Transverse colon (tissue), 4 donors: ENCODE measurements at regions not wholly inside any gene's neighbourhood (a gene's known extent, or its start where the extent isn't known, plus 50 kb on each side); places are given as distances from the start of the nearest gene placed in this dataset.

Source experiments
- DNase-seq: peaks from one replicate; pipeline ENCODE4 v3.0.0-alpha.2; 2019
- H3K27ac ChIP-seq, 4 donors: fragments of 200-600 bp; sonication (generic); 2 replicates each; pipeline ENCODE4 v1.5.1; 2016 to 2018; ENCODE audit warnings: inconsistent platforms in 4 of 4
- H3K27me3 ChIP-seq: fragments of 200-600 bp; sonication (generic); 2 replicates; pipeline ENCODE4 v1.5.1; 2017; ENCODE audit warnings: inconsistent platforms
- H3K36me3 ChIP-seq, 4 donors: fragments of 200-600 bp; sonication (generic); 2 replicates each; pipeline ENCODE4 v1.5.1; 2017 to 2019; ENCODE audit warnings: inconsistent platforms in 4 of 4
- H3K4me1 ChIP-seq, 4 donors: fragments of 200-600 bp; sonication (generic); 2 replicates each; pipeline ENCODE4 v1.5.1; 2017 to 2020; ENCODE audit warnings: inconsistent platforms in 4 of 4
- H3K4me3 ChIP-seq, 4 donors: fragments of 200-600 bp; sonication (generic); 1 replicate in 1 of 4; 2 replicates in 3 of 4; pipeline versions ENCODE4 v1.5.1 to v1.6.1; 2017 to 2019; ENCODE audit warnings: inconsistent platforms in 4 of 4
- H3K9me3 ChIP-seq, 2 donors: fragments of 200-600 bp; sonication (generic); 2 replicates each; pipeline ENCODE4 v1.5.1; 2017 to 2019; ENCODE audit warnings: inconsistent platforms in 2 of 2
- CTCF ChIP-seq, 5 experiments: fragments of 200-600 bp in 3 of 5; fragments of 450-650 bp in 2 of 5; sonication (generic) in 3 of 5; IDR thresholded peaks; 1 replicate in 2 of 5; 2 replicates in 3 of 5; pipeline ENCODE4 v1.5.1; 2016 to 2017; ENCODE audit warnings: antibody characterized with exemption in 5 of 5, inconsistent platforms in 3 of 5, mild to moderate bottlenecking in 2 of 5, moderate library complexity in 1 of 5
- EP300 ChIP-seq: sonication (generic); formaldehyde crosslinking; IDR thresholded peaks from one replicate; pipeline ENCODE4 v1.6.1; 2017; ENCODE audit warnings: antibody characterized with exemption, low read depth
- POLR2A ChIP-seq: fragments of 450-650 bp; IDR thresholded peaks from one replicate; pipeline ENCODE4 v1.6.1; 2016; ENCODE audit warnings: antibody characterized with exemption, mild to moderate bottlenecking, moderate library complexity
- POLR2AphosphoS5 ChIP-seq, 3 donors: sonication (generic); formaldehyde crosslinking; IDR thresholded peaks; one replicate each; pipeline ENCODE4 v1.6.1; 2016; ENCODE audit warnings: antibody characterized with exemption in 3 of 3
- WGBS, 2 donors: methylation state at CpG; one replicate each; pipeline ENCODE4 v1.1.5; 2018; ENCODE audit warnings: low coverage in 1 of 2; 5-methylcytosine and 5-hydroxymethylcytosine counted together
- in situ Hi-C, 4 donors: fragments of 200-750 bp; cut with MboI; loops; one replicate each; pipeline versions ENCODE4 v1.15.0 to v1.15.1; 2017; ENCODE audit warnings: low sequenced_read_pairs in 3 of 4, low pct_ligation_motif_present in 1 of 4, low pct_unique_long_range_greater_than_20kb in 1 of 4
- intact Hi-C: fragments of 100-400 bp; cut with DNase I; formaldehyde crosslinking; loops from one replicate; pipeline ENCODE4 v1.15.1; 2023; ENCODE audit warnings: low total_unique reads

GRCh38 chr9:87285183-87285850 lies 212.3 kb upstream of the DAPK1 start:
- WGBS, 2 donors, result 33 to 100% methylated on average over 2 to 4 of the region's 4 CpGs
- no peak for DNase-seq
- Histone ChIP-seq H3K27me3 (no peaks in the 10 kb centered on the region), H3K36me3 (no peaks in the 10 kb centered on the region), H3K4me1 (no peaks in the 10 kb centered on the region), H3K4me3 (no peak overlapping the region), H3K9me3 (no peaks in the 10 kb centered on the region), H3K27ac (no peak overlapping the region)
- in situ Hi-C loops (no loop called here), intact Hi-C loops (no loop called here)
- TF ChIP-seq POLR2AphosphoS5 (IDR thresholded peaks at IDR 0.05), result no peak
- TF ChIP-seq EP300, result no peak
- TF ChIP-seq POLR2A, result no peak
- no peak for TF ChIP-seq CTCF (IDR thresholded peaks at IDR 0.05)

- intact Hi-C loops, result no loop called here
- in situ Hi-C loops, result no loop called here
- no peak overlapping the region for H3K27ac ChIP-seq
- DNase-seq, result no peak
- H3K36me3 ChIP-seq, result no peaks in the 10 kb centered on the region
- no peaks in the 10 kb centered on the region for H3K27me3 ChIP-seq
- H3K4me3 ChIP-seq, result no peak overlapping the region
- H3K9me3 ChIP-seq, result no peaks in the 10 kb centered on the region
- no peaks in the 10 kb centered on the region for H3K4me1 ChIP-seq
- TF ChIP-seq POLR2A, result no peak
- TF ChIP-seq EP300, result no peak
- TF ChIP-seq CTCF (IDR thresholded peaks at IDR 0.05), result no peak
- no peak for TF ChIP-seq POLR2AphosphoS5 (IDR thresholded peaks at IDR 0.05)
These were observed 211.2 kb upstream of the DAPK1 start for GRCh38 chr9:87286506-87286905.

- 70 to 81% methylated on average over 3 to 4 of the region's 4 CpGs for WGBS, 2 donors
- TF ChIP-seq POLR2AphosphoS5 (IDR thresholded peaks at IDR 0.05), result no peak
- TF ChIP-seq EP300, result no peak
- H3K27me3 ChIP-seq, result no peaks in the 10 kb centered on the region
- H3K27ac ChIP-seq, result no peak overlapping the region
- in situ Hi-C loops, result no loop called here
- H3K9me3 ChIP-seq, result no peaks in the 10 kb centered on the region
- intact Hi-C loops, result no loop called here
- DNase-seq, result no peak
- H3K36me3 ChIP-seq, result no peaks in the 10 kb centered on the region
- H3K4me3 ChIP-seq, result no peak overlapping the region
- no peaks in the 10 kb centered on the region for H3K4me1 ChIP-seq
These were observed 207.2 kb upstream of the DAPK1 start for GRCh38 chr9:87290241-87291052.

- Histone ChIP-seq H3K4me1 (no peaks in the 10 kb centered on the region), H3K4me3 (no peak overlapping the region), H3K36me3 (no peaks in the 10 kb centered on the region), H3K9me3 (no peaks in the 10 kb centered on the region), H3K27ac (no peak overlapping the region), H3K27me3 (no peaks in the 10 kb centered on the region)
- no peak for TF ChIP-seq CTCF (IDR thresholded peaks at IDR 0.05)
- no peak for TF ChIP-seq POLR2AphosphoS5 (IDR thresholded peaks at IDR 0.05)
- TF ChIP-seq EP300, result no peak
- no peak for TF ChIP-seq POLR2A
- 50 to 64% methylated on average over 2 of the region's 2 CpGs for WGBS, 2 donors
- intact Hi-C loops, result no loop called here
- no peak for DNase-seq
- in situ Hi-C loops, result no loop called here
These were observed 205.0 kb upstream of the DAPK1 start for GRCh38 chr9:87292449-87293191.
